ENCODE measurements at regions not wholly inside any gene's neighbourhood (a gene's known extent, or its start where the extent isn't known, plus 50 kb on each side); places are given as distances from the start of the nearest gene placed in this dataset.

GRCh38 chr19:30640252-30640965, 268.2 kb downstream of the ZNF536 start:
- Histone ChIP-seq H3K4me1 (no peaks in the 10 kb centered on the region), H3K27ac (no peak overlapping the region), H3K27me3 (no peaks in the 10 kb centered on the region), H3K36me3 (no peaks in the 10 kb centered on the region), H3K4me3 (no peak overlapping the region), H3K9me3 (peaks cover 0 to 5% of the 10 kb centered on the region in 2 donors)
- DNase-seq (ENCODE audit: low spot score in 2 of 2) = peak in 1 of 2 donors; percentile 48
- intact Hi-C loops (cut with DNase I) = loop anchor here (10.0 kb wide), 1 partner anchor 416 kb away; no protein-coding TSS in a partner anchor
- TF ChIP-seq, protein P1, sequence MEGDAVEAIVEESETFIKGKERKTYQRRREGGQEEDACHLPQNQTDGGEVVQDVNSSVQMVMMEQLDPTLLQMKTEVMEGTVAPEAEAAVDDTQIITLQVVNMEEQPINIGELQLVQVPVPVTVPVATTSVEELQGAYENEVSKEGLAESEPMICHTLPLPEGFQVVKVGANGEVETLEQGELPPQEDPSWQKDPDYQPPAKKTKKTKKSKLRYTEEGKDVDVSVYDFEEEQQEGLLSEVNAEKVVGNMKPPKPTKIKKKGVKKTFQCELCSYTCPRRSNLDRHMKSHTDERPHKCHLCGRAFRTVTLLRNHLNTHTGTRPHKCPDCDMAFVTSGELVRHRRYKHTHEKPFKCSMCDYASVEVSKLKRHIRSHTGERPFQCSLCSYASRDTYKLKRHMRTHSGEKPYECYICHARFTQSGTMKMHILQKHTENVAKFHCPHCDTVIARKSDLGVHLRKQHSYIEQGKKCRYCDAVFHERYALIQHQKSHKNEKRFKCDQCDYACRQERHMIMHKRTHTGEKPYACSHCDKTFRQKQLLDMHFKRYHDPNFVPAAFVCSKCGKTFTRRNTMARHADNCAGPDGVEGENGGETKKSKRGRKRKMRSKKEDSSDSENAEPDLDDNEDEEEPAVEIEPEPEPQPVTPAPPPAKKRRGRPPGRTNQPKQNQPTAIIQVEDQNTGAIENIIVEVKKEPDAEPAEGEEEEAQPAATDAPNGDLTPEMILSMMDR (IDR thresholded peaks at IDR 0.05) = no peak

DNA sequence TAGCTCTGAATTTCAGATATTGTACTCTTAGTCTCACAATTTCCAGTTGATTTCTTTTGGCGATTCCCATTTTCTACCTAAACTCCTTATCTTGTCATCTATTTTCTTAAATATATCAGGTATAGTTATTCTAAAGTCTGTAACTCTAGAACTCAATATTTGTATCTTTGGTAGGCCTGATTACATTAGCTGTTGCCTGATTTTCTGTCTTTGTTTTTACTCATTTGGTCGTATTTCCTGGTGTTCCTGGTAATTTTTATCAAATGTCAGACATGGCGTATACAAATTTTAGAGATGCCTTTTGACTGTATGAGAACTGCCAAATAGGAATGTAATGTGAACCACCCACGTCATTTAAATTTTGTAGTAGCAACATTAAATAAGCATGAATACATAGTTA, 266.7 kb downstream of the ZNF536 start:
- TF ChIP-seq, protein P1 (IDR thresholded peaks at IDR 0.05) = no peak
- no peak for DNase-seq (ENCODE audit: low spot score in 2 of 2)
- Histone ChIP-seq H3K36me3 (no peaks in the 10 kb centered on the region), H3K9me3 (peaks cover 0 to 5% of the 10 kb centered on the region in 2 donors), H3K4me3 (no peak overlapping the region), H3K4me1 (no peaks in the 10 kb centered on the region), H3K27ac (no peak overlapping the region), H3K27me3 (no peaks in the 10 kb centered on the region)
- intact Hi-C loops (cut with DNase I) = no loop called here

- TF ChIP-seq, protein P1 (IDR thresholded peaks at IDR 0.05) = no peak
- H3K27ac ChIP-seq = no peak overlapping the region
- no peaks in the 10 kb centered on the region for H3K4me1 ChIP-seq
- no peaks in the 10 kb centered on the region for H3K36me3 ChIP-seq
- no peak overlapping the region for H3K4me3 ChIP-seq
- intact Hi-C loops (cut with DNase I) = no loop called here
- DNase-seq (ENCODE audit: low spot score in 2 of 2) = peak in 1 of 2 donors; percentile 3
- H3K9me3 ChIP-seq = peaks cover 0 to 5% of the 10 kb centered on the region in 2 donors
- H3K27me3 ChIP-seq = no peaks in the 10 kb centered on the region
Observed at GRCh38 chr19:30637926-30638325, 265.7 kb downstream of the ZNF536 start.

GRCh38 chr19:30634996-30635975, 263.1 kb downstream of the ZNF536 start:
- intact Hi-C loops (cut with DNase I) = no loop called here
- H3K36me3 ChIP-seq = no peaks in the 10 kb centered on the region
- no peak overlapping the region for H3K27ac ChIP-seq
- TF ChIP-seq, protein P1 (IDR thresholded peaks at IDR 0.05) = no peak
- no peak overlapping the region for H3K4me3 ChIP-seq
- DNase-seq (ENCODE audit: low spot score in 2 of 2) = peak in 1 of 2 donors; percentile 22
- H3K27me3 ChIP-seq = no peaks in the 10 kb centered on the region
- peaks cover 0 to 5% of the 10 kb centered on the region in 2 donors for H3K9me3 ChIP-seq
- H3K4me1 ChIP-seq = no peaks in the 10 kb centered on the region

DNA sequence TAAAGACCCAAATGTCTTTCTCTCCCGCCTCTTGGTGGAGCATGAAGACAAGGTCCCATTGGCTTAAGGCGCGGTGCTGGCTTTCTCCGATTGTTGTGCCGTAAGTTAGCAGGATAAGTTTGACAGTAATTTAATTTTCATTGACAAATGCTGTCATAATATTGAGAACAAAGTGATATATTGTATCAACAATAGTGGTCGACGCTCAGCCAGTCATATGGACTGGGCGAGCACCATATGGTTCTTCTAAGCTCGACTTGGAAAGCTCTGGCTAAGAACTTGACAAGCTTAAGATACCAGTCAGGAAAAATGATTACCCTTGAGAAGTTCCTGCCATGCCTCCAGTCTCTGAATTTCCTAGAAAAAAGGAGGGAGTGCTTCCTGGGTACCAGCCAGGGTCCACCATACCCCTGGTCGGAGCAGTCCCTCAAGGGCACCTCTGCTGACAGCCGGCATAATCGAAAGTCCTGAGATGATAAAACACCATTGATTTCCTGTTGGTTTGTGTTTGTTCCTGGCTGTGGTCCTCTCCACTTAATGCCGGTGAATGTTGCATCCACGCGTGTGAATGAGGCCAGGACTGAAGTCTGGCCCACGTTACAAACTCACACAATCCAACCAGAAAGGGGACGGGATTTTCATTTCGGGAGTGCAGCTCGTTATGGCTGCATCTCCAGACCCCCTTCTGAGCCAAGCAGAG, 262.1 kb downstream of the ZNF536 start:
- Histone ChIP-seq H3K4me1 (no peaks in the 10 kb centered on the region), H3K9me3 (peaks cover 0 to 4% of the 10 kb centered on the region in 2 donors), H3K36me3 (no peaks in the 10 kb centered on the region), H3K4me3 (no peak overlapping the region), H3K27me3 (no peaks in the 10 kb centered on the region), H3K27ac (no peak overlapping the region)
- no peak for DNase-seq (ENCODE audit: low spot score in 2 of 2)
- intact Hi-C loops (cut with DNase I) = no loop called here
- TF ChIP-seq, protein P1 (IDR thresholded peaks at IDR 0.05) = no peak

Measured in ascending aorta (tissue), 2 donors.